Thoracic aorta (tissue), 2 donors: ENCODE measurements at regions not wholly inside any gene's neighbourhood (a gene's known extent, or its start where the extent isn't known, plus 50 kb on each side); places are given as distances from the start of the nearest gene placed in this dataset.

Experiments
- ATAC-seq: fragments of 150-250 bp; one replicate; pipeline ENCODE4 v1.8.0; 2017; ENCODE audit warnings: low read depth; ENCODE audit not compliant: insufficient number of reproducible peaks, low FRiP score
- DNase-seq: peaks from one replicate; pipeline ENCODE4 v3.0.0-alpha.2; 2020; ENCODE audit warnings: low spot score
- H3K27ac ChIP-seq, 2 donors: fragments of 200-600 bp; sonication (generic); 1 replicate in 1 of 2; 2 replicates in 1 of 2; pipeline ENCODE4 v1.5.1; 2016; ENCODE audit warnings: mild to moderate bottlenecking in 2 of 2, moderate library complexity in 2 of 2
- H3K27me3 ChIP-seq: fragments of 200-600 bp; sonication (generic); replicated peaks from 2 replicates; pipeline ENCODE4 v1.6.0; 2016; ENCODE audit warnings: mild to moderate bottlenecking; ENCODE audit not compliant: insufficient read depth
- H3K36me3 ChIP-seq: fragments of 200-600 bp; sonication (generic); one replicate; pipeline ENCODE4 v1.5.1; 2016
- H3K4me1 ChIP-seq, 2 donors: fragments of 200-600 bp; sonication (generic); 1 replicate in 1 of 2; 2 replicates in 1 of 2; pipeline versions ENCODE4 v1.5.1 to v1.6.0; 2016; ENCODE audit warnings: low read depth in 2 of 2, mild to moderate bottlenecking in 1 of 2; ENCODE audit not compliant: control insufficient read depth in 1 of 2
- H3K4me3 ChIP-seq: fragments of 200-600 bp; sonication (generic); 2 replicates; pipeline ENCODE4 v1.5.1; 2016; ENCODE audit warnings: mild to moderate bottlenecking
- H3K9me3 ChIP-seq: fragments of 200-600 bp; sonication (generic); 2 replicates; pipeline ENCODE4 v1.5.1; 2016
- TF ChIP-seq, protein P1 (sequence below): fragments of 200-600 bp; sonication (generic); IDR thresholded peaks from one replicate; pipeline ENCODE4 v1.5.1; 2019; ENCODE audit warnings: antibody characterized with exemption

DNA sequence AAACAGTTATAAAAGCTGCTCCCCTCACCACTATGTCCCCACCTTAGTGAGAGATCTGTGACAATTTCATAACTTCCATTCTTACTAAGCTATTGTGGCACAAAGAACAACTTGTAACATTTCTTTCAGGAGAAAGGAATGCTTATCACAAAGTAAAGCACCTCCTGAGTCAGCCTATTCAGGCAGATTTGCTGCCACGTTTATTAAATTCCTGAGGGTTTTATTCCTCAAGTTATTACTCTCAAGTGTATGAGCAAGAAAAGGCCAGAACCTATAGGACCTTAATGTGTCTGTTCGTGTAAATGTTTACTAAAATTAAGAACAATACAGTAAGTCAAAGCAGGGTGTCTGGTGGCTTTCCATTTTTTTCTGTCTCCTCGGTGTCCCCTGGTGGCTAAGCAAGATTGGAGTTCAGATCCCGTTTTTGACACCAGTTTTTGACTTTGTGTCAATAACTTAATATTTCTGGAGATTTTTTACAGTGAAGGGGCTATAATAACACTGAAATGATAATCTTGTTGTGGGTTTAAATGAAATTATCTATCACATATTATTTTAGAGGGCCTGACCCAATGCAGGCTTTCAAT, 1539.6 kb downstream of the BRINP3 start:
- ATAC-seq = no peak
- no peaks in the 10 kb centered on the region for H3K4me1 ChIP-seq

DNA sequence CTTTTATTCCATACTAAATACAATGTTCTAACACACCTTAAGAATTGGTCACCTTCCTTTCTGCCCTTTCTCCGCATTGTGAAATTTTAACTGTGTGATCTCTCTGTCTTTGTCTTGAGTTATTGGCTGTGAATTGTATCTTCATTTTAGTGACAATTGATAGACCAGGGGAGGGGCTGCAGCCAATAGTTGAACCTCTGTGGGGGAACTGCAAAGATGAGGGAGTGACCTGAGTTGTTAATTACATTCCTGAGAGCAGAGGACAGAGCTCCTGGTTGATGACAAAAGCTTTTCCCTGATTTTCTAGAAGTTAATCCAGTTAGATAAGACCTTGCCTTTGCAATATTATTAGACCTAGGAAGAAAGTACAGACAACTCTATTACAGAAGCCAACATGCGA, 1535.7 kb downstream of the BRINP3 start:
- TF ChIP-seq, protein P1, sequence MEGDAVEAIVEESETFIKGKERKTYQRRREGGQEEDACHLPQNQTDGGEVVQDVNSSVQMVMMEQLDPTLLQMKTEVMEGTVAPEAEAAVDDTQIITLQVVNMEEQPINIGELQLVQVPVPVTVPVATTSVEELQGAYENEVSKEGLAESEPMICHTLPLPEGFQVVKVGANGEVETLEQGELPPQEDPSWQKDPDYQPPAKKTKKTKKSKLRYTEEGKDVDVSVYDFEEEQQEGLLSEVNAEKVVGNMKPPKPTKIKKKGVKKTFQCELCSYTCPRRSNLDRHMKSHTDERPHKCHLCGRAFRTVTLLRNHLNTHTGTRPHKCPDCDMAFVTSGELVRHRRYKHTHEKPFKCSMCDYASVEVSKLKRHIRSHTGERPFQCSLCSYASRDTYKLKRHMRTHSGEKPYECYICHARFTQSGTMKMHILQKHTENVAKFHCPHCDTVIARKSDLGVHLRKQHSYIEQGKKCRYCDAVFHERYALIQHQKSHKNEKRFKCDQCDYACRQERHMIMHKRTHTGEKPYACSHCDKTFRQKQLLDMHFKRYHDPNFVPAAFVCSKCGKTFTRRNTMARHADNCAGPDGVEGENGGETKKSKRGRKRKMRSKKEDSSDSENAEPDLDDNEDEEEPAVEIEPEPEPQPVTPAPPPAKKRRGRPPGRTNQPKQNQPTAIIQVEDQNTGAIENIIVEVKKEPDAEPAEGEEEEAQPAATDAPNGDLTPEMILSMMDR = no peak
- no peak overlapping the region for H3K4me3 ChIP-seq
- H3K36me3 ChIP-seq = no peaks in the 10 kb centered on the region
- ATAC-seq (no peak), DNase-seq (no peak)
- no peaks in the 10 kb centered on the region for H3K9me3 ChIP-seq
- H3K27me3 ChIP-seq = no peaks in the 10 kb centered on the region
- no peak overlapping the region for H3K27ac ChIP-seq
- no peaks in the 10 kb centered on the region for H3K4me1 ChIP-seq

More for the DNA sequence above, 1539.6 kb downstream of the BRINP3 start:
- no peak overlapping the region for H3K27ac ChIP-seq
- TF ChIP-seq, protein P1 = no peak
- no peak for DNase-seq
- no peaks in the 10 kb centered on the region for H3K9me3 ChIP-seq
- H3K27me3 ChIP-seq = no peaks in the 10 kb centered on the region
- no peaks in the 10 kb centered on the region for H3K36me3 ChIP-seq
- no peak overlapping the region for H3K4me3 ChIP-seq

DNA sequence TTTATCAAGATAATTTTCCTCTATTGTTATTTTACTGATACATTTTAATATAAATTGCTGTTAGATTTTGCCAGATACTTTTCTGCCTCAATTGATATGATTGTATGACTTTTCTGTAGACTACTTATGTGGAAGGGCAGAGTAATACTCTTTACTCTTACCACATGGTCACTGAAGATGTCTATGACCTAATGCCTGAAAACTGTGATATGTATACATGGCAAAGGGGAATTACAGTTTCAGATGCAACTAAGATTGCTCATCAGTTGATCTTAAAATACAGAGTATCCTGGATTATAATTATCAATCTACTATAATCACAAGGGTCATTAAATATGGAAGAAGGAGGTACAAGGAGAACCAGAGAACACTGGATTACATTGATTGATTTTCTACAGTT, 1528.0 kb downstream of the BRINP3 start:
- no peak for ATAC-seq
- no peak for DNase-seq
- Histone ChIP-seq H3K4me3 (no peak overlapping the region), H3K27me3 (no peaks in the 10 kb centered on the region), H3K27ac (no peak overlapping the region), H3K9me3 (no peaks in the 10 kb centered on the region), H3K36me3 (no peaks in the 10 kb centered on the region), H3K4me1 (no peaks in the 10 kb centered on the region)
- TF ChIP-seq, protein P1 = no peak

DNA sequence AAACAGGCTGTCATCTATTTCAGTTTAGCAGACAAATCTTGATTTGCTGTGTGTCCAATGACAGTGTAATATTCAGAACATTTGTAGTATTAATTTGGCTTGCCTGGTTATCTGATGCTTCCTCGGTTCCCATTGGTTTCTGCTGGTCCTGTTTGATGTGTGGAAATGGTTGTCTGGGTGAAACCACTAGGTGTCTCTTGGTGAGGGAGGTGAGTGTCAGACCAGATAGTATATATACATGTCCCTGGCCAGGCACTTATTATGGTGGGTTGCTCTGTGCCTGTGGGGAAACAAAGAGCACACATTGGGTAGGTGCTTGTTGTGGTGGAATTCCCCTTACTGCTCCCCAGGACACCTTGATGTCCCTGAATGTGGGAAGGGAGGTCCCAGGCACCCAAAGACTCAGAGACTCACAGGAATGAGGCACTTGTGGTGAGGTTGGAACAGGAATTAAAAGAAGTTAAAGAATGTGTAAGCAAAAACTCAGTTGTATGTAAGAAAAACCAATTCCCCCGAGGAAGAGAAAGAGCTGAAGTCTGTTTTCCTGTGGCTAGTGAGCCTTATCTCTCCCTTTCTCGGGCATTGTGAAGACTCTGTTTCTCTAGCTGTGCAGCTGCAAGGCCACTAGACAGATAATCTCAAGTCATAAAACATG, 1519.1 kb downstream of the BRINP3 start:
- TF ChIP-seq, protein P1 = no peak
- no peaks in the 10 kb centered on the region for H3K36me3 ChIP-seq

DNA sequence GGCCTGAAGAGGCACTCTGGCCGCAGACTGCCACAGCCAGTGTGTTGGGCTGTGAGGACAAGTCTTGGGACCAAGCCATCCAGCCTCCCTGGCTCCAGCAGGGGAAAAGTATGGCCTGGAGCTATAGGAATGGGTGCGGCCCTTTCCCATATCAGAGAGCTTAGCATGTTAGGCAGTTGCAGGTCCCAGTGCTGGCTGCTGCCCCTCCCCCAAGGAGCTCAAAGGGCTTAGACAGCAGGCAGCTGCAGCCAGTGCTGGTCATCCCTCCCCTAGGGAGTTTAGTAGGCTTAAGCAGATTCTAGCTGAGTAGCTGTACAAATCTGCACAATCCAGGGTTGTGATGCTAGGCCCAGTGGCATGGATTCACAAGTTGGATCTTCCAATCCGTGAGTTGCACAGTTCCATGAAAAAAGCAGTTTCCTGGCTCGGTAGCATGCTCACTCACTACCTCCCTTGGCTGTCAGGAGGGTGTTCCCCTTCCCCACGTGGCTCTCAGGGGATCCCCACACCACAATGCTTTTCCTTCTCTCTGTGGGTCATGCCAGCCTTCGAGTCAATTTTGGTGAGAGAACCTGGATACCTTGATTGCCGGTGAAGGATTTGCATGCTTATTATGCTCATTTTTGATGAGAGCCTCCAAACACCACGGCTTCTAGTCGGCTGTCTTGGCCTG, 1490.8 kb downstream of the BRINP3 start:
- Histone ChIP-seq H3K27me3 (no peaks in the 10 kb centered on the region), H3K9me3 (no peaks in the 10 kb centered on the region), H3K27ac (no peak overlapping the region), H3K36me3 (no peaks in the 10 kb centered on the region), H3K4me1 (no peaks in the 10 kb centered on the region), H3K4me3 (no peak overlapping the region)
- TF ChIP-seq, protein P1 = no peak
- no peak for DNase-seq
- ATAC-seq = no peak

More for the DNA sequence above, 1519.1 kb downstream of the BRINP3 start:
- H3K4me1 ChIP-seq = no peaks in the 10 kb centered on the region
- H3K4me3 ChIP-seq = no peak overlapping the region
- H3K27ac ChIP-seq = no peak overlapping the region
- no peaks in the 10 kb centered on the region for H3K9me3 ChIP-seq
- DNase-seq = no peak
- ATAC-seq = no peak
- no peaks in the 10 kb centered on the region for H3K27me3 ChIP-seq
